ENCODE measurements at regions not wholly inside any gene's neighbourhood (a gene's known extent, or its start where the extent isn't known, plus 50 kb on each side); places are given as distances from the start of the nearest gene placed in this dataset.

DNA sequence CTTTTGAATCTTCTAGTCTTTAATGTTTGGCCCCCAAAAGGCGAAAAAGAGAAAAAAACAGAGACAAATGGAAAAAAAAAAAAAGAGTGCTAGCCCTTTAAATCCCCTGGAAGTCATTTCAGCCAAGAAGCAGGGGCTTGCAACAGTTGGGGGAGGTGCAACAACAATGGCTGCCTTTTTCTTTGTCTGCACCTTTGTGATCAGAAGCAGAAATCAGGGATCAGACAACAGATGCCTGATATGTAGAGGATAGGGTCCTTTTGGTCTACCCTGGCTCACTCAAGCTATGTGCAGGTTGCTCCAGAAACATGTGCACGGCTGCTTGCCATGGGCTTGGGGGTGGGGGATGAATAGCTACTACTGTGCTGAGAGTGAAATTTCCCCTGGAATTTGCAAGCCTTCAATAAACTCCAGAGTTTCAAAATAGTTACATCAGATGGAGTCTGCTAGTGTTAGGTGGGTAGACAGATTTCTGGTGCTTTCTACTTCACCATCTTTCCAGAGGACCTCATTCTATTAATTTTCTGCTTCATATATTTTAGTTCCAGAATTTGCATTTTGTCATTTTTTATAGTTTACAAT, 150.9 kb downstream of the FGF18 start:
- no peaks in the 10 kb centered on the region for H4K20me1 ChIP-seq (ENCODE audit: insufficient read depth, low read length)
- H3K36me3 ChIP-seq (replicated peaks; ENCODE audit: low read depth, low read length): no peaks in the 10 kb centered on the region
- 0 out of 2 replicates have a peak, but pooled peaks cover 3% of the 10 kb centered on the region for H3K9me3 ChIP-seq (ENCODE audit: insufficient read depth, low read length)
- no peak overlapping the region for H2AFZ ChIP-seq (ENCODE audit: low read depth, low read length)
- no peak overlapping the region for H3K4me3 ChIP-seq (ENCODE audit: low read length)
- no peak overlapping the region for H3K4me2 ChIP-seq (ENCODE audit: low read length)
- H3K79me2 ChIP-seq (ENCODE audit: low read length): no peaks in the 10 kb centered on the region
- no peaks in the 10 kb centered on the region for H3K4me1 ChIP-seq (ENCODE audit: low read length)
- no peak overlapping the region for H3K9ac ChIP-seq (ENCODE audit: low read length)
- no peak for TF ChIP-seq EZH2phosphoT487 (IDR thresholded peaks at IDR 0.05; ENCODE audit: low read depth)
- TF ChIP-seq, protein P1, sequence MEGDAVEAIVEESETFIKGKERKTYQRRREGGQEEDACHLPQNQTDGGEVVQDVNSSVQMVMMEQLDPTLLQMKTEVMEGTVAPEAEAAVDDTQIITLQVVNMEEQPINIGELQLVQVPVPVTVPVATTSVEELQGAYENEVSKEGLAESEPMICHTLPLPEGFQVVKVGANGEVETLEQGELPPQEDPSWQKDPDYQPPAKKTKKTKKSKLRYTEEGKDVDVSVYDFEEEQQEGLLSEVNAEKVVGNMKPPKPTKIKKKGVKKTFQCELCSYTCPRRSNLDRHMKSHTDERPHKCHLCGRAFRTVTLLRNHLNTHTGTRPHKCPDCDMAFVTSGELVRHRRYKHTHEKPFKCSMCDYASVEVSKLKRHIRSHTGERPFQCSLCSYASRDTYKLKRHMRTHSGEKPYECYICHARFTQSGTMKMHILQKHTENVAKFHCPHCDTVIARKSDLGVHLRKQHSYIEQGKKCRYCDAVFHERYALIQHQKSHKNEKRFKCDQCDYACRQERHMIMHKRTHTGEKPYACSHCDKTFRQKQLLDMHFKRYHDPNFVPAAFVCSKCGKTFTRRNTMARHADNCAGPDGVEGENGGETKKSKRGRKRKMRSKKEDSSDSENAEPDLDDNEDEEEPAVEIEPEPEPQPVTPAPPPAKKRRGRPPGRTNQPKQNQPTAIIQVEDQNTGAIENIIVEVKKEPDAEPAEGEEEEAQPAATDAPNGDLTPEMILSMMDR (IDR thresholded peaks at IDR 0.05; ENCODE audit: low read depth, low read length): no peak
- H3K27me3 ChIP-seq (ENCODE audit: low read depth, low read length): peaks cover 13% of the 10 kb centered on the region
- no peak overlapping the region for H3K27ac ChIP-seq (ENCODE audit: low read length)

DNA sequence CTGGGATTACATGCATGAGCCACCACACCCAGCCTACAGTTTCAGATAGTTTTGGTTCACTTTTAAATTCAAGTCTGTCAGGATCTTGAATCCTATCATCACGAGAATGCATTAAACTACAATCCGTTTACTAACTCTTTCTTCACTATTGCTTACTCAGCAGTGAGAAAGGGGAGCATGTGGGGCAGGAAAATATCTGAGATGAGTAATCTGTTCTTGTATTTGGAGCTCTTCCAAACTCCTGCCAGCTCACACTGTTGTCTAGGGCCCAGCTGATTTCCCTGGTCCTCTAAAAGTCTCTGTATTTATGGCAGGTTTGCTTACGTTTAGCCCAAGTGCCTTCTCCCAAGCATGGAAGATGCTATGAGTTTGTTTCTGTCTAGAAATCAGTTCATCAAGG, 152.2 kb downstream of the FGF18 start:
- H3K4me2 ChIP-seq (ENCODE audit: low read length): no peak overlapping the region

DNA sequence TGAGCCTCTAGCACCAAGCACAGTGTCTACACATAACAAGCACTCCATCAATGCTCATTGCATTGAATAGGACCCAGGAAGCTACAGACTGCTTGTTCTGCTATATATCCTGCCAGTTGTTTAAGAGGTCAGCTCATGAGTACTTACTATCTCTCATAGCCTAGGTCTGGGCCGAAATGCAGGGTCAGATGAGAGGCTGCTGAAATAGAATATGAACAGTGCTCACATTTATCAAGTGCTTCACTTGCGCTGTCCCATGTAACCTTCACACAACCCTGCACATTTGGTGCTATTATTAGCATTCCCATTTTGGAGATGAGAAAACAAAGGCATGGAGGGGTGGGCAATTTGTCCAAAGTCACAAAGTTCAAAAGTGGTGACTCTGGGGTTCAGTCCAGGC, 153.6 kb downstream of the FGF18 start:
- no peaks in the 10 kb centered on the region for H4K20me1 ChIP-seq (ENCODE audit: insufficient read depth, low read length)
- H2AFZ ChIP-seq (ENCODE audit: low read depth, low read length): no peak overlapping the region
- no peak overlapping the region for H3K4me2 ChIP-seq (ENCODE audit: low read length)
- no peak overlapping the region for H3K4me3 ChIP-seq (ENCODE audit: low read length)
- peaks cover 13% of the 10 kb centered on the region for H3K27me3 ChIP-seq (ENCODE audit: low read depth, low read length)
- H3K27ac ChIP-seq (ENCODE audit: low read length): no peak overlapping the region
- no peaks in the 10 kb centered on the region for H3K9me3 ChIP-seq (ENCODE audit: insufficient read depth, low read length)
- no peak overlapping the region for H3K9ac ChIP-seq (ENCODE audit: low read length)
- H3K36me3 ChIP-seq (replicated peaks; ENCODE audit: low read depth, low read length): no peaks in the 10 kb centered on the region
- H3K4me1 ChIP-seq (ENCODE audit: low read length): no peaks in the 10 kb centered on the region
- TF ChIP-seq EZH2phosphoT487 (IDR thresholded peaks at IDR 0.05; ENCODE audit: low read depth): no peak
- TF ChIP-seq, protein P1 (IDR thresholded peaks at IDR 0.05; ENCODE audit: low read depth, low read length): no peak
- H3K79me2 ChIP-seq (ENCODE audit: low read length): no peaks in the 10 kb centered on the region

More for the DNA sequence above, 152.2 kb downstream of the FGF18 start:
- Histone ChIP-seq H3K36me3 (replicated peaks; ENCODE audit: low read depth, low read length) (no peaks in the 10 kb centered on the region), H2AFZ (ENCODE audit: low read depth, low read length) (no peak overlapping the region), H3K27me3 (ENCODE audit: low read depth, low read length) (peaks cover 13% of the 10 kb centered on the region), H3K9me3 (ENCODE audit: insufficient read depth, low read length) (0 out of 2 replicates have a peak, but pooled peaks cover 2% of the 10 kb centered on the region), H3K79me2 (ENCODE audit: low read length) (no peaks in the 10 kb centered on the region), H3K27ac (ENCODE audit: low read length) (no peak overlapping the region), H4K20me1 (ENCODE audit: insufficient read depth, low read length) (no peaks in the 10 kb centered on the region), H3K4me3 (ENCODE audit: low read length) (no peak overlapping the region), H3K4me1 (ENCODE audit: low read length) (no peaks in the 10 kb centered on the region), H3K9ac (ENCODE audit: low read length) (no peak overlapping the region)
- TF ChIP-seq EZH2phosphoT487 (IDR thresholded peaks at IDR 0.05; ENCODE audit: low read depth): no peak
- TF ChIP-seq, protein P1 (IDR thresholded peaks at IDR 0.05; ENCODE audit: low read depth, low read length): no peak

DNA sequence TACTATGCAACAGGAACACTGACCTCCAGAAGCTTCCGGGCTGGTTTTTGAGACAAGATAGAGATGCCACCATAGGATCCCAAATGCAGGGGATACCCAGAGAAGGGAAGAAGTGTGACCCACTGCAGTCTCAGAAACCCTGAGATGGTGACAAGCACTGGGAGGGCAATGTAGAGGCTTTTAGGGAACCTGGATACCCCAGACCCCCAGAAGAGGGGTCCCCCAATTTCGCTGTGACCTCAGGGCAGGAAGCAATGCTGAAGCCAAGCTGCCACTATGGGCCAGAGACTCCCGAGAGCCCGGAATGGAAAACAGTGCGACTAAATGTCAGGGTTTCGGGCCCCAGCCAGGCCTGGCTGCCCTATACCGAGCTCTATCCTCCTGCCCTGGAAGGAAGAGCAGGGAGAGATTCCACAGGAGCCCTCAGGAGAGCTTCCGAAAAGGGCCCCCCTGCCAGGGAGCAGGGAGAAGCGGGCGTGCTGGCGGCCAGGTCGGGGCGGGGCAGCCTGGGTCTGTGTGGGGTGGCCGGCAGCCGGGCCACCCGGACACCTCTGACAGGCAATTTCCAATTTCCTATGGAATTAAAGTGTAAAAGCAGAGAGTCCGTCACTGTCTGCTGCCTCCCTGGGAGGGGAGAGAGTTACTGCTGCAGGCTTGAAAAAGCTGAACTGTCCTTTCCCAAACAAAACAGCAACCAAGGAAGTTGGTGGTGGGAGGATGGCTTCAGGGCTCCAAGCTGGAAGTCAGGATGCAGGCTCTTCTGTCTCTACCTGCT, 154.2 kb downstream of the FGF18 start:
- no peaks in the 10 kb centered on the region for H4K20me1 ChIP-seq (ENCODE audit: insufficient read depth, low read length)
- peaks cover 12% of the 10 kb centered on the region for H3K27me3 ChIP-seq (ENCODE audit: low read depth, low read length)

More for the DNA sequence above, 154.2 kb downstream of the FGF18 start:
- Histone ChIP-seq H2AFZ (ENCODE audit: low read depth, low read length) (no peak overlapping the region), H3K4me3 (ENCODE audit: low read length) (no peak overlapping the region), H3K79me2 (ENCODE audit: low read length) (no peaks in the 10 kb centered on the region), H3K9me3 (ENCODE audit: insufficient read depth, low read length) (no peaks in the 10 kb centered on the region), H3K27ac (ENCODE audit: low read length) (no peak overlapping the region), H3K4me2 (ENCODE audit: low read length) (no peak overlapping the region), H3K4me1 (ENCODE audit: low read length) (no peaks in the 10 kb centered on the region), H3K9ac (ENCODE audit: low read length) (no peak overlapping the region), H3K36me3 (replicated peaks; ENCODE audit: low read depth, low read length) (no peaks in the 10 kb centered on the region)
- TF ChIP-seq EZH2phosphoT487 (IDR thresholded peaks at IDR 0.05; ENCODE audit: low read depth): no peak
- TF ChIP-seq, protein P1 (IDR thresholded peaks at IDR 0.05; ENCODE audit: low read depth, low read length): no peak
